ENCODE measurements at regions not wholly inside any gene's neighbourhood (a gene's known extent, or its start where the extent isn't known, plus 50 kb on each side); places are given as distances from the start of the nearest gene placed in this dataset.

DNA sequence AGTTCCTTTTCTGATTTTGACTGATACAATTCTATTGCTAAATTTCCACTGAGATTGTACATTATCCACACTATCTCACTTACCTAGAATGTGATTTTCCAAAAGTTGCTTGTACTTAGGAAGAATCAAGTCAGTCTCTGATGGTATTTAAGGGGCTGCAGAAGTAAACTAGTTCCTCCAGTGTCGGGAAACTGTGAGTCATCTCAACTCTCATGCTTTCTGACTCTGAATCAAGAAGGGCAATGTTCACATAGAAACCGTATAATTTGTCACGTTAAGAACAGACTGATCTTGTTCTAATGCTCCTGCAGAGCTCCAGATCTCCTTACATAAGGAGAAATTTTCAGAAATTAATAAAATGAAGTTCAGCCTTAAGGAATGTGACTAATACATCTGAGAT lies 369.3 kb downstream of the KLF5 start:
- FAIRE-seq = no peak

DNA sequence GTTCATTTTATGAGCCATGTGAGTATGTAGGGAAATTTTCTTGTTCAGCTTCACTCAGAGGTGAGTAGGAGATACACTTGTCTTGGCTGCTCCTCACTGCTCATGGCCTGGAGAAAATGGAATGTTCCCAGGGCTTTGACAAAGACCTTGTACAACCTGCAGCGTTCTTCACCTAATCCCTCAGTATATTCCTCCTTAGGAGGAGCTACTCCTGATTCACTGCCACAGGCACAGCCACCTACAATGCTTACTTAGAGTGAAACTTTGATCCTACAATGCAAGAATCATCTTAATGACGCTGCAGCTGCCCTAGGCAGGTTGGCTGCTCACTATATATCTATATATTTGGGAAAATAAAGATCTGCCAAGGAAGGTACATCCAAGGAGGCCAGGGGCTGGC lies 364.2 kb downstream of the KLF5 start:
- FAIRE-seq = no peak

DNA sequence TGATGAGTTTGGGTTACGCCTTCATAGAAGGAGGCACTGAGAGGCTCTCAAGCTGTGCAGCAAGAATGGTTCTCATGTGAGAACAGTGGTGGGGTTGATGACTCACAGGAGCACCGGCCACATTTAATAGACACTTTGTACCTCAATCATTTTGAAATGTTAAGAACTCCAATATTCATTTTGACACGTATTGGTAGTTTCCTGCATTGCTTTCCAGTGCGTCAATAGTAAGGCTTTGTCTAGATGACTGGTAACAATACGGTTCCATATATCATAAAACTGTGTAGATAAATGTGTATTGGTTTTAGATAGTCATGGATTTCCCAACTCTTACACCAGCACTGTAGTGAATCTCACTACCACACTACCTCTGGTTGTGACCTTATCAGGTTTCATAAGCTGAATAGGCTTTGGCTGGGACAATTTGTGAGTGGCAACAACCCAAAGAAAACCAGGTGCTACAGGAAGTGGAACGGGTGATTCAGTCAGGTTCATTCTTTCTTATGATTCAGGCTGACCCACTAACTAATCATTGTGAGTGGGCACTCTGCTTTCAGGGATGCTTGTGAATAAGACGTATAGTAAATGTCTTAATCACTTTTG lies 362.6 kb downstream of the KLF5 start:
- FAIRE-seq = no peak

DNA sequence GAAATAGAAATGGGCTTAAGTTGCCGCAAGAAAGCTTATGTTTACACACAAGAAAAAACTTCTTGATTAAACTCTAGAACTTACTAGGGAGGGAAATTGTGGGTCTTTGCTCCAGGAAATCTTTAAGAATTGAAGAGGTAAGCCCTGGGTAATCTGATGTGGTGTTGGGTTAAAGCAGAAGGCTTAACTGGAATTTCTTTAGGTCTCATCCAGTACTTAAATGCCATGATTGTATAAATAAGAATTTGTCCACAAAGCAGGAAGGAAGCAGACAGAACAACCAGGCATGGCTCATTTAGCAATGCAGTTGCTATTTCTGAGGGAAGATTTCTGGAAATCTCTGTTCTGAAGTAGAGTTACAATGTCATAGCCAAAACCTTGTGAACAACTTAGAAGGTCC lies 360.4 kb downstream of the KLF5 start:
- FAIRE-seq = no peak

DNA sequence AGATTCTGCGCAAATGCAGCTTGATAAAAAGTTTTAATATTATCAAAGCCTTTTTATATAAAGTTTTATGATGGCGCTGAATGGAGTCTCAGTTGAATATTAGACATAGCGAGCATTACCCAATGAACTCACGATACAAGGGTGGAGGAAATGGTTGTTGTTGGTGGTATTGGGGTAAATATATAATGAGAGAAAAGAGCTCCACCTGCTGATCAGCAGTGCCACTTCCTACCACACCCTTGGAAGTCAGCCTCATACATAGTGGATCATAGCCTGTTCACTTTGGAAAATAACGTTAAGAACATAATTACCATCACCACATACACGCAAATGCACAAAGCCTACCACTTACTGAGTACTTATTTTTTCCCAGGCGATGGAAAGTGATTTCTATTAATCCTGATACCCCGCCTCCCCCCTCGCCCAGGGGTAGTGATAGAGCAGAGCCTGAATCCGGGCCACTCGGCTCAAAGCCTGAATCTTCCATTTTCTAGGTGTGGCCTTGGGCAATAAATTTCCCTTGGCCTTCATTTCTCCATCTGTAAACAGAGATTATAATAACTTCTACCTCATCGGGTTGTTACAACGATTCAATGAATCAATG lies 358.3 kb downstream of the KLF5 start:
- no peak for FAIRE-seq

DNA sequence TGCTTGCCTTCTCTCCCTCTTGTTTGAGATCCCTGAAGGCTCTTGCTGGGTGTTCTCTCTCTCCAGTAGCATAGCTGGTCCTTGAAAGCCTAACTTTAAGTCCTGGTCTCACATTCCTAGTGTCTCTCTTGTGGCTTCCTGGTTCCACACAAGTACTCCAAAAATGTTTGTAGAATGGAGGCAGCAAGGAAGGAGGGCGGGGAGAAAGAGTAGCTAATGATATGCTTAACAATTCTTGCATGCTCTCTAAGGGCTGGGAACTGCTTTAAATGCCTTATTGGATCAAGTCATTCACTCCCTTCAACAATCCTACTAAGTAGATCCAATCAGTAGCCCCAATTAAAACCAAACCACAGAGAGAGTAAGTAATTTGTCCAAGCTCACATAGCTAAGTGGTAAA lies 357.3 kb downstream of the KLF5 start:
- FAIRE-seq = no peak

DNA sequence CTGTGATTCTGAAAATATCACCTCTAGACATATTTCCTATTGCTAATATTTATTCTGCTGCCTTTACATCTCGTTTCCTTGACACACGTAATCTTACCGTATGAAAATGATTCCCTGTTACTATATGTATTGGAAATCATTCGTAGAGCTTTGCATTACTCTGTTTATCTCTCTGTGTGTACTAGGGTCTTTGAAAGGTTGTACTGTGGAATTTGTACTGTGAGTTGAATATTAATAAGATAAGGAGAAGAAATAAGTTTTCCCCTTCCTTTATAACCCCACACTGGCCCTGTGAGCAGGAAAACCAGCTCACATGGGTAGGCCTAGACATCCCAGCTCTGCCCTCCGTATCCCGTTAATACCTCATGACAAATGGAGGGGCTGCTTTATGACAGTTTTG lies 354.9 kb downstream of the KLF5 start:
- FAIRE-seq = no peak

DNA sequence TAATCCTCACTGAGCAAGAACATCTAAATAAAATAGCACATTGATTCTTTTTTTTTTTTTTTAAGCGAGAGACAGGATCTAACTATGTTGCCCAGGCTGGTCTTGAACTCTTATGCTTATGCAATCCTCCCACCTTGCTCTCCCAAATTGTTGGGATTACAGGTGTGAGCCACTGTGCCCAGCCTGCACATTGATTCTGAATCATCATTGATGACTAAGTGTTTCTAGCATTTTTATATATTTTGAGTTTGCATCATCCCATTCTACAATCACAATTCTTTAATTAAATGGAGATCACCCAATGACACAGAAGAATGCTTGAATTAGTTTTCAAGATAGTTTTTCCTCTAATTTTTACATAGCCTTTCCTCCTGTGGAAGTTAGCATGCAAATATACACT lies 354.1 kb downstream of the KLF5 start:
- no peak for FAIRE-seq

DNA sequence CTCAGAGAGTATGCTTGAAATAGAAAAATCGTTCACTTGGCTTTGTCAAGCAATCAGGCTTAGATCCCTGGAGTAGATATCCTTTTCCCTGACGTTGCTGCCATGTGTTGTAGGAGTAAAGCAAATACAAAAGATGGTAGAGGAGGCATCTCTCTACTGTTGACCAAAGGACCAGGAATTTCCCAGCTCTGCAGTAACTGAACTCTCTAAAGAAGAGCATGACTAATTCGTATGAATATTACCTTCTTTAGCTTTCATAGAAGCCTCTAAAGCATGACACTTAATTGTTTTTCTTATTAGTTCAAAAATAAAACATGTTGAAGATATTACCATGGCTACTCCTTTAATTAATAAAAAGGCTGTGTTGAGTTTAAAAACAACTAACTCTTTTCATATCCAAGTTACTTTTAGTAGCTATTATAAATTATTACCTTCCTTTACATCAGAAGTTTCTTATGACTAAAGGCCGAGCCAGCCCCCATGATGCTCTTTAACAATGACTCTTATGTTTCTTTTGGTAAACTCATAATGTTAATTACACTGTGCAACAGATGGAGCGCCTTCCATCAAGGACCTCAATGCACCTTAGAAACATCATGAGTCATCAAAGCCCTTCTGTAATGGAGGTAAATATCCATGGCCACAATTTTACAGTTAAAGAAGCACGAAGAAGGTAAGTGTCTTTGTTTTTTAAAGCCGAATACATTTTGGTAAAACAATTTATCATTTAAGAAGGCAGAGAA lies 352.4 kb downstream of the KLF5 start:
- no peak for FAIRE-seq

DNA sequence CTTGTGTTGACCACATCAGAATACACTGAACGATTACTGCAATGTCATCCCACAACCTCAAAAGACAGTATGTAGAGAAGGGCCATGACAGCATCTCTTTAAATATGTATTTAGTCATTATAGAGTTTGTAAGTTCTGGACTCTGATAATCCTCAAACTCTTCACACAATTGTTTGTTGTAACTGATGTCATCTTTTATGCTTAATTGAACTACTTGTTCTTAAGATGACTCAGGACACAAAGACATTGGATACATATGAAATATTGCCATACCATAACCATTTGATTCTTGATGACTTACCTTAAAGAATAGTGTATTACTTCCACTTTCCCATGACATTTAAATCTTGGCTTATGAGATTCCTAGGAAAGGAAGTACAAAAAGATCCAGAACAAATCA lies 347.6 kb downstream of the KLF5 start:
- FAIRE-seq = no peak

DNA sequence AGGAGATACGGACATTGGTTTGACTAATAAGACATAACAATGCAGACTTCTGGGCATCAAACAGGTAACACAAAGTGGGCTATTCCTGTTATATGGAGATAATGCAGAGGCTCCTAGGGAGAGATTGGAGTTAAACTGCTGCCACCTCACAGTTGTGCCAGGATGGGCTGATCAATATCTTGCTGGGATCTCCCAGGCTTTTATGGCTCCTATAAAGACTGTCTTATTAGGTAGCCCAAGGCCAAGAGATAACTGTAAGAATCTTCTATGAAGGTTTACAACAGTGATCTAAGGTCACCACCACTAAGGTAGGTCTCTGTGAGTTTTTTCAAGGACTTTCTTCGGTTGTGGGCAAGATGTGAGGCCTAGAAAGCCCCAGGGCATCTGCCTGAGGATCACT lies 345.8 kb downstream of the KLF5 start:
- FAIRE-seq = no peak

DNA sequence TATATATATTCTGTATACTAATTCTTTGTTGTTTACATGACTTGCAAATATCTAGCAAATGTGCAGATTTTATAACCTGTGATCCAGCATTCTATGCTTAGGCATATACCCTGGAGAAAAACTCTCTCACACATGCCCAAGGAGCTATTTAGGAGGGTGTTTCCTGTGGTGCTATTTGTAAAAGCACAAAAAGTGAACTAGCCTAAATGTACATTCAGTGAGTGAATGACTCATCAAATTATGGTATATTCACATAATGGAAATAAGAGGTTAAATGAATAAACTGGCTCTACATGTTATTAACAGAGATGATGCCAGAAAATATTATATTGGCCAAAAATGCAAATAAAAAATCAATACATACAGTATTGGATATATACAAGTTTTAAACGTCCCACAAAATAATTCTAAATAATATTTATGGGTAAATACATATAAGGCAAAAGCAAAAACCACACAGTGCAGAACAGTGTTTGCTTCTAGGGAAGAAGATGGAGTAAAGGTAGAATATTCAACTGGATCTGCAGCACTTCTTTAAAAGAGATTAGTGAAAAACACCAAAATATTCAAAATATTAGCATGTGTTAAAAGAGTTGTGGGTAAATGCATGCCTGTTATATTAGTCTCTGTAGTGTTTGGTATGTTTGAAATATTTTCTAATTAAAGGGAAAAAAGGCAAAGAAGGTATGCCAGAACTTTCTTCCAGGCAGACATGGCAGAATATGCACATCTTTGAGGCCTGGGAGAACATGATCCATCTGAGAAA lies 344.7 kb downstream of the KLF5 start:
- no peak for FAIRE-seq

DNA sequence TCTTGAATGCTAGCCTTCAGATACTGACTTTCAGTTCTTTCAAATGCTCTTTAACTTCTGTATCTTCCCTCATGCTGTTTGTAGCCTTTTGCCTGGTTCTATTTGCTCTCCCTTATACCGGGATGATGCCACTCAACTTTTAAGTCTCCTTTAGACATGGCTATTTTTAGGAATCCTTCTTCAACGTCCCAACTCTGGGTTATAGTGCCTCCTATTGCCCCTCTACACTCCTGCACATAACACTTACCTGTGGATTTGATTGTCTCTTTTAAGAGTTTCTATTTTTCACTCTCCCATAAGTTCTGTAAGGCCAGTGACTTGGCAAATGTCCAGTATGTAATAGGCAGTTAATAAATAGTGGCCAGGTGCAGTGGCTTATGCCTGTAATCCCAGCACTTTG lies 343.0 kb downstream of the KLF5 start:
- FAIRE-seq = no peak

DNA sequence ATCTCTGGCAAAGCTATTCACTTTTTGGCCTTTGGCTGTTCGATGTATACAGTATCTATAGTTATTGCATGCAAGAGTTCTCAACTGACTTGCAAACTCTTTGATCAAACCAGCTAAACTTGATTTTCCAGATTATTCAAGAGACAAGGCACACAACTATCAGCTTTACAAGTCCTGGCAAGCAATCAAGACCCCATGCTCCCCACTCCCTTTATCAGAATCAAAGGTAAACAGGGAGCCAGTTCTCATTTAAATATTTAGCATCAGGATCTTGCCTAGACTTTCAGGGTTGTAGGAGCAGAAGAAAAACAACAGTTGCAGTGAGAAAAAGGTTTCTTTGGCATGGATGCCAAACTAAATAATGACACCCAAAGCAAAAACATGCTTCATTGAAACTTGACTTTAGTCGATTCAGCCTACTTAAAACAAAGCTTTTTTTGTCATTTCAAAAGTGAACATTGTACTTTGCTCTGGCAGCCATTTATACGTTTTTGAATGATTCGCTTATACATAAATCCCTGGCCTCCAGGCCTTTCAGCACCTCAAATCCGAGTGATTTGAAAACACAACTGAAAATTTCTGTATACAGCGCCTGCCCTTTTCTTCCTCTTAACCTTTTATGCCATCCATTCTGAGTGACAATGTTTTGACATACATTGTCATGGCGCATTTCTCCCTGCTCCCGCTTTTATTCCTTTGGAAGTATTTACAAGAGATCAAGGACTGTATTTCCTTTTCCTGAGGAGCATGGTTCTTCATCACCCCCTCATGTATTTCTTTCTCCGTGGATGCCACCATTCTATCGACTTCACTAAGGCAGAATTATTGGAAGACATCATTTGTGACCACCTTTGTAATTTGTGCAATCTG lies 340.8 kb downstream of the KLF5 start:
- no peak for FAIRE-seq

DNA sequence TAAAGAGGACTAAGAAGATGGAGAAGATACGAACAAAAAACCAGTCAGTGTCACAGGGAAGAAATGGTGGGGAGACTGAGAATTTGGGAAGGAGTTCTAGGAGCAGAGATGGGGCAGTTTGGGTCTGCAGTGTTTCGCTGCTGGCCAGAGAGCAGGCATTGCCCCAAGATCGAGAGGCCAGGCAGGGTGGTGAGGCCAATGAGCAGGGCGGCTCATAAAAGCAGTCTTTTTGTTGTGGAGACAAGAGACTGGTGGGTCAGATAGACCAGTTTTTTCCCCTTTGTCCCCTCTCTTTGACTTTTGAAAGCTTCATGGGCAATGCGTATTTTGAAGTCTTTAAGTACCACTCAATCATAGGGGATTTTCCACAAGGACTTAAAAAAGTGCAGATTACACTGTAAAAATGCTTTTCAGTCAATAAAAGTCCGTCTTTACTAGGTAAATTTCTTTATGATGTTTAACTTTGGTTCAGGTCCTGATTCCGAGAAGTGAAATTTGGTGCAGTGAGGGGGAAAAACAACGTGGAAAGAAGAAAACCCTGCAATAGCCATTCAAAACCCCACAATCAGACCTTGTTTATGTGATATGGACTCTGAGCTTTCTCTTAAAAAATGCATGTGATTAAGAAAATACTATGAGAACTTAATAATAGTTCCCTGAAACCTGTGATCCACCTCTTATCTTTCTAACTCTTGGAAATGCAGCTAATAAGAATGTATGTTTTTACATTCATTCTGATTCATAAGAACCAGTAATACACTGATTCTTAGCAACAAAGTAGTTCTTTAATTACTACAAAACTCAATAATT lies 338.9 kb downstream of the KLF5 start:
- no peak for FAIRE-seq

DNA sequence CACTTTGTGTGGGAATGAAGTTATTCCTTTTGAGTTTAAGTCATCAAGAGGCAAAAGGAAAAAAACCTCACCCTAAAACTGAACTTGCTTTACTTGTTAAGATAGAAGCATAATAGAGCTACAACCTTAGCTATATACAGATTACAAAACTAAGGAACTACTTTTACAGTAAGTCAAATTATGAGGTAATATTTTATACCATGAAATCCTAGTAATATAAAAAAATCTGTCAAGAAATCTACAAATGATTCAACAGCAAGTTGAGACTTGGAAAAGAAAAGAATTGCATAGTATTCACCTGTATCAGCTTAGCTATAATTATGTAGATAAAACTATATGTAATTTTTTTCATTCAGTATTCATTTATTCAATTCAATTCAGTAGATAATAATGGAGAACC lies 335.3 kb downstream of the KLF5 start:
- FAIRE-seq = no peak

DNA sequence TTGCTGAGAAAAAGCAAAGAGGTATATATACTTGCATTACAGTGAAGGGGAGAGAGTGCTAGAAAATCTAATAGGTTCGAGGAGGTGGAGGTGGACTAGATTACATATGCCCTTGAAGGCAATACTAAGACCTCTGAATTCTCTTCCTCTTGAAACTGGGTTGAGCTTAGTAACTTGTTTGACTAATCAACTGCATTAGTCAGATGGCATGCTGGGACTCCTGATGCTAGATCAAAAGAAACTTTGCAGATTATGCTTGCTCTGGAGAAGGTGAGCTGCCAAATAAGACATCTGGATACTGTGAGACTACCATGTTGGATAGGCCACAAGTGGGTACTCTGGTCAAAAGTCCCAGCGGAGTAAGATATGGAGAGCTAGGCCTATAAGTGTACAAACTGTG lies 331.3 kb downstream of the KLF5 start:
- FAIRE-seq = no peak

DNA sequence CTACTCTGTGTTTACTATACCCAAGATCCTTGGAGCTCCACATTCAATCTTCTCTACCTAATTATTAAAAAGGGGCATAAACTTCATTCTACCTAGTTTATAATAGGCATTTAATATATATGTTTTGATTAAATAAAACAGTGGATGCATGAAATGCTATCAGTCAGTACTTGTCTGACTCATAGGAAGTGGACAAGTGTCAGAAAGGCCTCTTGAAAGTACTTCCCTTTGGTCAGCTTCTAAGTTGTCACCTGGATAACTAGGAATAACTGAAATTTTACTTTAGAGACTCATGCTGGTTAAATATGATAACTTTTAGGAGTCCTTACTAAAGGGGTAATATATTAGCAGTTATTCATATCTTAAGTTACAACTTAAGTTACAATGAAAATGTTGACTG lies 329.8 kb downstream of the KLF5 start:
- no peak for FAIRE-seq

DNA sequence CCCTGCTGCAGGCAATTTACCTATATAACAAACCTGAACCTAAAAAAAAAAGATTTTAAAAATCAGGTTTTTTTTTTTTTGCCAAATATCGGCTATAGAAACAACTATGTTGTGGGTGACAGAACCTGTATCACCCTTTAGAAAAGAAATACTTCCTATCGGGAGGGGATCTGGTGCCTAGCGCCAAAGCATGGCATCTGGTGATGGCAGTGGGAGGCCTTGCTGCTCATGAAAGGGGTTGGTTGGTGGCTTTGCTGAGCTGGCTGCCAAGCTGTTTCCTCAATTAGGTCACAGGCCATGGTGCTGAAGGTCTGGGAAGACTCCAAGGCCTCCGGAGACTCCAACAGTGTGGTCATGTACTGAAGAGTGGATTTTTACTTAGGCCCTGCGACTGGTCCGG lies 328.5 kb downstream of the KLF5 start:
- FAIRE-seq = no peak

DNA sequence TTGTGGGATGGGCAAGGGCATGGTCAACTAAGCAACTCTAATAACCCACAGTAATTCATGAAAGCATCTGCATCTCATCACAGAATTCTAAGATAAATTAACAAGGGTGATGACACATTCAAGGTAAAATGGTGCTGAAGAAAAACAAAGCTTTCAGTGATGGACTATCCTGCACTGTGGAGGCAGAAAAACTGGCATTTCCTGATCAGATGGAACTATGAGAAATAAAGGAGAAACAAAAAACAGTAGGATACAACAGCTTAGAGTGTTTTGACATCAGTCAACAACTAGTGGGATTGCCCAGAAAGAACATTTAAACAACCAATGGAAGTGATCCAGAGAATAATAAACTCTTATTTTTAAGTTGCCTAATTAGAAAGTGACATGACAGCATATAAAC lies 327.0 kb downstream of the KLF5 start:
- FAIRE-seq = no peak

DNA sequence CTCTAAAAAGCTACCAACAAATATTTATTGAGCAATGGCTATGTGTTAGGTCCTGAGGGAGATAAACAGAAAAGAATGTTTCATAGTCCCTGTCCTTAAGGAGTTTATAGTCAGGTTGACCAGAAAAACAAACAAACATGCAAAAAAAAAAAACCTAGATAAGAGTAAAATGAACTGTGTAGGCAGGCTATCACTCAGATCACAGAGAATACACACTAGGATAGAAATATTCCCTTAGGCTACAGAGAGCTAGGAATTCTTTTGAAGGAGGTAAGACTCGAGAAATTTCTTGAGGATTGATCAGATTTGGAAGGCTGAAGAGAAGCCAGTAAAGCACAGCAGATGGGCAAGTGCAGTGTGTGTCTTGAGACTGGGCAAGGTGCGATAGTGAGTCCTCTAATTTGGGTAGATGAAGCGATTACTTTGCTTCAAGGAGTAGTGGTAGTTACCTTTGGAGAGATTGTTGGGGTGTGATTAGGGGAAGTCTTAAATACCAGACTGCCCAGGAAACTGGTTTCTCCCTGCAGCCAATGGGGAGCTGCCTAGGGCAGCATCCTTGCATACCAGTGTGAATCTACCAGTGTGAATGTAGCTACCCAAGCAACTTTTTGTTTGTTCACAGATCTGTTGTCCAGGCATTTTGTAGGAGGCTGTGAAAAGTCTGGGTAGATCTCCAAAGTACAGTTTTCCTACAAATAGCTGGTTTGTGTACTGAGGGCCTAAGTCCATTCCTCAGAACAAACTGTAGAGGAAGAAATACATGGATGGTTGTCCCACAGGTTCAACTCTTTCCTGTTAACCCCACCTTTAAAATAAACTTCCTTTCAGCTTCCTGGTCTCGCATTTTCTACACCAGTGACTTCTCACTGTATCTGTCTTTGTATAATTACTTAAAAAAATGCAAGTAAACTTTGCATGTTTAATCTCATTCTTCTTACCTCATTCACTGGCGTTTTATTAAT lies 314.1 kb downstream of the KLF5 start:
- no peak for FAIRE-seq
